WTC11 (cell line): ENCODE measurements at regions not wholly inside any gene's neighbourhood (a gene's known extent, or its start where the extent isn't known, plus 50 kb on each side); places are given as distances from the start of the nearest gene placed in this dataset.

Source experiments
- ATAC-seq: fragments of 200-7000 bp; cut with Tn5 transposase; 2 replicates; pipeline ENCODE4 v1.10.0; 2021; ENCODE audit warnings: mild to moderate bottlenecking, moderate library complexity
- CTCF ChIA-PET: fragments of 300-600 bp; sonication (Branson Sonifier 250); formaldehyde crosslinking; loops from one replicate; lab custom pipeline; 2021; ENCODE audit warnings: antibody characterized with exemption; lab: Charles Lee
- POLR2A ChIA-PET: fragments of 350-600 bp; sonication (Branson Sonifier 250); formaldehyde crosslinking; loops from one replicate; lab custom pipeline; 2021; ENCODE audit warnings: antibody characterized with exemption; lab: Charles Lee
- DNase-seq: peaks from one replicate; pipeline ENCODE4 v3.0.0; 2021; ENCODE audit warnings: low spot score
- H3K27ac Mint-ChIP-seq: 2 replicates; pipeline ENCODE4 v1.8.0; 2021; ENCODE audit warnings: mixed read lengths
- H3K27me3 Mint-ChIP-seq: 2 replicates; pipeline ENCODE4 v1.8.0; 2021; ENCODE audit warnings: low read depth, mild to moderate bottlenecking, moderate library complexity, mixed read lengths
- H3K36me3 Mint-ChIP-seq: 2 replicates; pipeline ENCODE4 v1.8.0; 2021; ENCODE audit warnings: mixed read lengths
- H3K4me1 Mint-ChIP-seq: 2 replicates; pipeline ENCODE4 v1.8.0; 2022; ENCODE audit warnings: mixed read lengths
- H3K4me3 Mint-ChIP-seq: 2 replicates; pipeline ENCODE4 v1.8.0; 2021; ENCODE audit warnings: mild to moderate bottlenecking, moderate library complexity, mixed read lengths
- H3K9me3 Mint-ChIP-seq: 2 replicates; pipeline ENCODE4 v1.8.0; 2021; ENCODE audit warnings: mixed read lengths
- CDX4 ChIP-seq: fragments of 250-450 bp; sonication (Bioruptor Pico); IDR thresholded peaks from 2 replicates; pipeline ENCODE4 v1.9.0; 2021; ENCODE audit warnings: moderate library complexity, mild to moderate bottlenecking, inconsistent platforms, borderline replicate concordance
- ELF4 ChIP-seq: sonication (generic); formaldehyde crosslinking; IDR thresholded peaks from 2 replicates; pipeline ENCODE4 v1.8.1; 2022; ENCODE audit warnings: low read depth, mild to moderate bottlenecking, moderate library complexity, missing genetic modification reagents
- EMX1 ChIP-seq: fragments of 250-450 bp; sonication (Bioruptor Pico); IDR thresholded peaks from 2 replicates; pipeline ENCODE4 v1.8.0; 2021; ENCODE audit warnings: mild to moderate bottlenecking
- JAZF1 ChIP-seq: fragments of 250-450 bp; sonication (Bioruptor Pico); IDR thresholded peaks from 2 replicates; pipeline ENCODE4 v1.9.0; 2021; ENCODE audit warnings: moderate library complexity, mild to moderate bottlenecking, inconsistent platforms
- KAT7 ChIP-seq: sonication (generic); formaldehyde crosslinking; IDR thresholded peaks from 2 replicates; pipeline ENCODE4 v1.8.1; 2023; ENCODE audit warnings: missing genetic modification reagents, mild to moderate bottlenecking, borderline replicate concordance
- NR3C1 ChIP-seq: sonication (generic); formaldehyde crosslinking; conservative IDR thresholded peaks from 2 replicates; pipeline ENCODE4 v1.8.1; 2023; ENCODE audit warnings: low read depth, mild to moderate bottlenecking, missing genetic modification reagents
- PRDM15 ChIP-seq: sonication (generic); formaldehyde crosslinking; IDR thresholded peaks from 2 replicates; pipeline ENCODE4 v1.8.0; 2022; ENCODE audit warnings: missing genetic modification reagents
- RORB ChIP-seq: fragments of 250-450 bp; sonication (Bioruptor Pico); IDR thresholded peaks from 2 replicates; pipeline ENCODE4 v1.9.0; 2021; ENCODE audit warnings: mild to moderate bottlenecking
- TEAD1 ChIP-seq: sonication (generic); formaldehyde crosslinking; IDR thresholded peaks from 2 replicates; pipeline ENCODE4 v1.8.0; 2022; ENCODE audit warnings: mild to moderate bottlenecking, missing genetic modification reagents
- ZBTB21 ChIP-seq: sonication (generic); formaldehyde crosslinking; IDR thresholded peaks from 2 replicates; pipeline ENCODE4 v1.8.1; 2023; ENCODE audit warnings: mild to moderate bottlenecking, missing genetic modification reagents, borderline replicate concordance
- ZNF138 ChIP-seq: sonication (generic); formaldehyde crosslinking; conservative IDR thresholded peaks from 2 replicates; pipeline ENCODE4 v1.8.1; 2022; ENCODE audit warnings: mild to moderate bottlenecking, moderate library complexity, missing genetic modification reagents
- ZSCAN18 ChIP-seq: fragments of 250-450 bp; sonication (Bioruptor Pico); IDR thresholded peaks from 2 replicates; pipeline ENCODE4 v2.1.2; 2022; ENCODE audit warnings: mild to moderate bottlenecking, moderate library complexity
- TF ChIP-seq, protein P1 (sequence below): sonication (generic); formaldehyde crosslinking; IDR thresholded peaks from 2 replicates; pipeline ENCODE4 v1.8.0; 2023; ENCODE audit warnings: mild to moderate bottlenecking, missing genetic modification reagents

DNA sequence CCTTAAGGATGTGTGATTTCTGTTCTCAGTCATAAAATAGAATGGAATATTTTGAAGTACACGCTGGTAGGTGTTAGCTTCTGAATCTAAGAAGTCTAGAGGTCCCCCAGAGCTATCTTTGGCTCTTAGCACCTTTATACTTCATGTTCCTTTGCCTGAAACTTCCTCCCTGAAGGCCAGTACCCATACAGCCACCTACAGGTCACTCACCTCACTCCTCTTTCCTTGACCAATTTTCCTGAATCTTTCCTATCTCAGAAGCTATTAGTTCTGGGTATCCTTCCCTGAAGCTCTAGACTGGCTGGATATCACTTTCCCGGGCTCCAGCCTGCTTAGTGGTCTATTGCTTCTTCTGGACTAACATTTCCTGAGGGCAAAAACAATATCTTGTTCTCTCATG lies 93.4 kb upstream of the EDNRB start:
- no peak for TF ChIP-seq ZSCAN18 (CRISPR knock-in tag)
- peaks cover 17% of the 10 kb centered on the region for H3K36me3 Mint-ChIP-seq
- ChIA-PET POLR2A (no interaction called here), CTCF (interaction anchor here (0.7 to 1.4 kb wide), 5 partner anchors 81 to 125 kb away, joined by 3 to 4 read pairs (median 4); partner anchors contain the start of gene EDNRB)
- peaks cover 36% of the 10 kb centered on the region for H3K9me3 Mint-ChIP-seq
- no peak overlapping the region for H3K4me3 Mint-ChIP-seq
- peak; percentile 59 for ATAC-seq
- no peak for DNase-seq
- no peaks in the 10 kb centered on the region for H3K27me3 Mint-ChIP-seq
- peaks cover 22% of the 10 kb centered on the region for H3K4me1 Mint-ChIP-seq
- no peak overlapping the region for H3K27ac Mint-ChIP-seq

- H3K4me1 Mint-ChIP-seq: no peaks in the 10 kb centered on the region
- no peak for ATAC-seq
- H3K9me3 Mint-ChIP-seq: peaks cover 46% of the 10 kb centered on the region
- TF ChIP-seq EMX1 (no peak), ZNF138 (CRISPR knock-in tag) (no peak), RORB (CRISPR knock-in tag) (no peak), ZBTB21 (CRISPR knock-in tag) (no peak), CDX4 (CRISPR knock-in tag) (no peak), PRDM15 (CRISPR knock-in tag) (no peak), NR3C1 (no peak), ELF4 (no peak)
- TF ChIP-seq, protein P1, sequence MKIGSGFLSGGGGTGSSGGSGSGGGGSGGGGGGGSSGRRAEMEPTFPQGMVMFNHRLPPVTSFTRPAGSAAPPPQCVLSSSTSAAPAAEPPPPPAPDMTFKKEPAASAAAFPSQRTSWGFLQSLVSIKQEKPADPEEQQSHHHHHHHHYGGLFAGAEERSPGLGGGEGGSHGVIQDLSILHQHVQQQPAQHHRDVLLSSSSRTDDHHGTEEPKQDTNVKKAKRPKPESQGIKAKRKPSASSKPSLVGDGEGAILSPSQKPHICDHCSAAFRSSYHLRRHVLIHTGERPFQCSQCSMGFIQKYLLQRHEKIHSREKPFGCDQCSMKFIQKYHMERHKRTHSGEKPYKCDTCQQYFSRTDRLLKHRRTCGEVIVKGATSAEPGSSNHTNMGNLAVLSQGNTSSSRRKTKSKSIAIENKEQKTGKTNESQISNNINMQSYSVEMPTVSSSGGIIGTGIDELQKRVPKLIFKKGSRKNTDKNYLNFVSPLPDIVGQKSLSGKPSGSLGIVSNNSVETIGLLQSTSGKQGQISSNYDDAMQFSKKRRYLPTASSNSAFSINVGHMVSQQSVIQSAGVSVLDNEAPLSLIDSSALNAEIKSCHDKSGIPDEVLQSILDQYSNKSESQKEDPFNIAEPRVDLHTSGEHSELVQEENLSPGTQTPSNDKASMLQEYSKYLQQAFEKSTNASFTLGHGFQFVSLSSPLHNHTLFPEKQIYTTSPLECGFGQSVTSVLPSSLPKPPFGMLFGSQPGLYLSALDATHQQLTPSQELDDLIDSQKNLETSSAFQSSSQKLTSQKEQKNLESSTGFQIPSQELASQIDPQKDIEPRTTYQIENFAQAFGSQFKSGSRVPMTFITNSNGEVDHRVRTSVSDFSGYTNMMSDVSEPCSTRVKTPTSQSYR (CRISPR knock-in tag): no peak
- no peaks in the 10 kb centered on the region for H3K27me3 Mint-ChIP-seq
- no peak for DNase-seq
- peaks cover 34% of the 10 kb centered on the region for H3K36me3 Mint-ChIP-seq
- POLR2A ChIA-PET: no interaction called here
- no peak overlapping the region for H3K27ac Mint-ChIP-seq
- no peak overlapping the region for H3K4me3 Mint-ChIP-seq
- CTCF ChIA-PET: interaction anchor here (1.2 kb wide), 1 partner anchor 116 kb away, joined by 3 read pairs; no protein-coding TSS in a partner anchor
These were observed 86.2 kb upstream of the EDNRB start for GRCh38 chr13:78004821-78005220.

DNA sequence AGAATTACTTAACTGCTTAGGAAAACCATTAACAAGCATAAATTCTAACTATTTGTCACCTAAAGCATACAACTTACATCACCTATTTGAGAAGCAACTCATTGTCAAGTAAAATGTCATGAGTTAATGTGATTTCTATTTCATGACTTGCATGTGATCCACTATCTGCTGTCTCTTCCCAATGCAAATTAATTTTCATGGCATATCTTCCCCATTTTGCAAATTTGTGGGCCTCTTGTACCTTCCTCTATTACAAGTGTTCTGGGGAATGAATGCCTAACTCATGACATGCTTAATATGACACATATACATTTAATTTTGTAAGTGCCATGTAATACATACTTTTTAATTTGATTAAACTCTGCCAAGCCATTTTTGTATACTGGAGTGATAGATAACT lies 81.1 kb upstream of the EDNRB start:
- no peak for DNase-seq
- ChIA-PET POLR2A (no interaction called here), CTCF (no interaction called here)
- no peak for ATAC-seq
- H3K27me3 Mint-ChIP-seq: no peaks in the 10 kb centered on the region
- no peaks in the 10 kb centered on the region for H3K4me1 Mint-ChIP-seq
- H3K27ac Mint-ChIP-seq: no peak overlapping the region
- H3K4me3 Mint-ChIP-seq: no peak overlapping the region
- H3K36me3 Mint-ChIP-seq: peaks cover 40% of the 10 kb centered on the region
- peaks cover 47% of the 10 kb centered on the region for H3K9me3 Mint-ChIP-seq
- TF ChIP-seq TEAD1 (CRISPR knock-in tag) (no peak), JAZF1 (no peak), KAT7 (CRISPR knock-in tag) (no peak)
